Fibroblast of mammary gland (primary cell): ENCODE measurements at regions not wholly inside any gene's neighbourhood (a gene's known extent, or its start where the extent isn't known, plus 50 kb on each side); places are given as distances from the start of the nearest gene placed in this dataset.
"Not testable (repeated sequence)": the region's sequence is repeated elsewhere in the genome, so short reads cannot be mapped to it uniquely, and the experiment has no call there.

Source experiments
- DNase-seq: peaks from one replicate; pipeline ENCODE4 v3.0.0-alpha.2; 2010; ENCODE audit warnings: low read depth
- H3K4me3 ChIP-seq: 2 replicates; pipeline ENCODE4 v1.5.1; 2011; ENCODE audit warnings: low read depth, mild to moderate bottlenecking, low read length, moderate library complexity; ENCODE audit not compliant: control insufficient read depth
- CTCF ChIP-seq: conservative IDR thresholded peaks from 2 replicates; pipeline ENCODE4 v1.5.1; 2011; ENCODE audit warnings: low read depth, low read length, inconsistent platforms; ENCODE audit not compliant: control insufficient read depth, insufficient read depth

DNA sequence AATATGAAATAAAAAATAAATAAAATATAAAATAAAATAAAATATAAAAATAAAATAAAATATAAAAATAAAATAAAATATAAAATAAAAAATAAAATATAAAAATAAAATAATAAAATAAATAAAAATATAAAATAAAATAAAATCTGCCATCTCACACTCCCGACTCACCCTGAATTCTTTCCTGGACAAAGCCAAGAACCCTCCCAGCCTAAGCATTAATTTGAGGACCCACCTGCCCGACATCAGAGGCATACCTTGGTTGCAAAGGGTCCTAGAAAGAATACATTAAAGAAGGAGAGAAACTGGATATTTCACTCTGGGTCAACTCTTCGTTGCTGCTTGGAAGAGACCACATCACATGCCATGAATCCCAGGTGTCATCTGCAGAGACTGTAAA, 138.3 kb downstream of the CRLF2 start:
- DNase-seq = no peak
- TF ChIP-seq CTCF = no peak
- H3K4me3 ChIP-seq = no peak overlapping the region

GRCh38 chrX:1072637-1073377, 139.6 kb downstream of the CRLF2 start:
- no peak overlapping the region for H3K4me3 ChIP-seq
- DNase-seq = no peak
- no peak for TF ChIP-seq CTCF

DNA sequence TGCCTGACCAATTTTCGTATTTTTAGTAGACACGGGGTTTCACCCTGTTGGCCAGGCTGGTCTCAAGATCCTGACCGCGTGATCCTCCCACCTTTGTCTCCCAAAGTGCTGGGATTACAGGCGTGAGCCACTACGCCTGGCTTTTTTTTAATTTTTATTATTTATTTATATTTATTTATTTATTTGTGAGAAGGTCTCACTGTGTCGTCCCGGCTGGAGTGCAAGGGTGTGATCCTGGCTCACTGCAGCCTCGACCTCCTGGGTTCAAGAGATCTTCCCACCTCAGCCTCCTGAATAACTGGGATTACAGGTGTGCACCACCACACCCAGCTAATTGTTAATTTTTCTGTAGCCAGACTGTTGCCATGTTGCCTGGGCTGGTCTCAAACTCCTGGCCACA, 141.1 kb downstream of the CRLF2 start:
- DNase-seq = no peak
- no peak for TF ChIP-seq CTCF
- no peak overlapping the region for H3K4me3 ChIP-seq

- H3K4me3 ChIP-seq = no peak overlapping the region
- TF ChIP-seq CTCF = no peak
- DNase-seq = no peak
Measured at GRCh38 chrX:1062351-1062750, 150.1 kb downstream of the CRLF2 start.

GRCh38 chrX:1060562-1060960, 151.9 kb downstream of the CRLF2 start:
- DNase-seq = no peak
- no peak overlapping the region for H3K4me3 ChIP-seq
- no peak for TF ChIP-seq CTCF

GRCh38 chrX:1059576-1060561, 152.6 kb downstream of the CRLF2 start:
- no peak for TF ChIP-seq CTCF
- DNase-seq = no peak
- no peak overlapping the region for H3K4me3 ChIP-seq

DNA sequence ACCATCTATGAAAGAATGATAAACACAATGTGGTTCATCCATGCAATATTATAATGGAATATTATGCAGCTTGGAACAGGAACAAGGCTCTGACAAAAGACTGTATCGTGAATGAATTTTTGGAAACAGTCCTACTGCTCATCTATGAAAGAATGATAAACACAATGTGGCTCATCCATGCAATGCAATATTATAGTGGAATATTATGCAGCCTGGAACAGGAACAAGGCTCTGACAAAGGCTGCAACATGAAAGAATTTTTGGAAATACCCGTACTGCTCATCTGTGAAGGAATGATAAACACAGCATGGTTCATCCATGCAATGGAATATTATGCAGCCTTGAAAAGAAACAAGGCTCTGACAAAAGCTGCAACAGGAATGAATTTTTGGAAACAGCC, 158.8 kb downstream of the CRLF2 start:
- DNase-seq, H3K4me3 ChIP-seq: not testable (repeated sequence)
